HFF-Myc (cell line): ENCODE measurements at regions not wholly inside any gene's neighbourhood (a gene's known extent, or its start where the extent isn't known, plus 50 kb on each side); places are given as distances from the start of the nearest gene placed in this dataset.

ENCODE experiments used
- DNase-seq: peaks from one replicate; pipeline ENCODE4 v3.0.0-alpha.2; 2011; ENCODE audit warnings: low read depth; ENCODE audit errors: extremely low read depth
- H3K4me3 ChIP-seq: replicated peaks from 2 replicates; pipeline ENCODE4 v1.5.1; 2011; ENCODE audit warnings: low read depth, mild to moderate bottlenecking, control low read depth, low read length
- CTCF ChIP-seq: IDR thresholded peaks from 2 replicates; pipeline ENCODE4 v1.5.1; 2012; ENCODE audit warnings: mild to moderate bottlenecking, low read depth, low read length, control low read depth; ENCODE audit errors: missing control alignments

GRCh38 chr13:100904293-100904976 lies 229.8 kb upstream of the TMTC4 start:
- no peak overlapping the region for H3K4me3 ChIP-seq
- DNase-seq: no peak
- TF ChIP-seq CTCF: no peak

DNA sequence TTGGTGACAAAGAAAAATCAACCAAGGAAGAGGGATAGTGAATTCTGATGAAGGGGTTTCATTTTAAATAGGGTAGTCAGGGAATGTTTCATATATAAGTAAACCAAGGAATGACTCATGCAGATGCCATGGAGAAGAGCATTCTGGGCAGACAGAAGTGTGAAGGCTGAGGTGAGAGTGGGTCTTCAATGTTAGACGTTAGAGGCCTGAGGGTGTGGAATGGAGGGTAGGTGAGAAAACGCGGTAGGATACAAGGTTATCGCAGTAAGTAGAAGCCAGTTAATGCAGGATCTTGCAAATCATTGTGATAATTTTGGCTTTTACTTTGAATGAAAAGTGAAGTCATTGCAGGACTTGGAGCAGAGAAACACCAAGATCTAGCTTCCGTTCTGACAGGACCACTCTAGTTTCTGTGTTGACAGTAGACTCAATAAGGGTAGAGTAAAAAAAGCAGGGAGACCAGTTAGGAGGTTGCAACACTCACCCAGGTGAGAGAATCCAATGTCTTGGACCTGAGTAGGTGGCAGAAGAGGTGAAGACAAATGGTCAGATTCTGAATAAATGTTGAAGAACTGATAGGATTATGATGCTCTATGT lies 225.2 kb upstream of the TMTC4 start:
- DNase-seq: no peak
- TF ChIP-seq CTCF: no peak

GRCh38 chr13:100898431-100898830 lies 223.8 kb upstream of the TMTC4 start:
- no peak for TF ChIP-seq CTCF
- no peak overlapping the region for H3K4me3 ChIP-seq
- no peak for DNase-seq

More for the DNA sequence above, 225.2 kb upstream of the TMTC4 start:
- H3K4me3 ChIP-seq: no peak overlapping the region

DNA sequence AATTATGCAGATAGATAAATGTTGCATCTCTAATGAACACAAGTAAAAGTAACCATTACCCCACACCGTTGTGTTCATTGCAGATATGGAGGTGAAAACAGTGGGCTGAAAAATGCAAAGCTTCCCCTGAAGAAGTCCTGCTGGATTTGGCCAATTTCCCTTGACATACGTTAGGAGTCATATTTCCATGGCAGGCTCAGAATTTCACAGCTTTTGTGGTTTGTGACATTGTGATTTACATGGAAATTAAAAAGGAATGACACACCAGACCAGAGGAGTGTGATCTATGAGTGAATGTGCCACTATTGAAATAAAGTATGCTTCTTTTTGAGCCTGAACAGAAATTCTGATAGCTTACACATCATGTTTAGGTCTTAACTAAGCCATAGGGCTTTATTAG lies 221.1 kb upstream of the TMTC4 start:
- no peak for DNase-seq
- TF ChIP-seq CTCF: no peak
- no peak overlapping the region for H3K4me3 ChIP-seq

GRCh38 chr13:100892981-100893380 lies 218.4 kb upstream of the TMTC4 start:
- TF ChIP-seq CTCF: no peak
- H3K4me3 ChIP-seq: no peak overlapping the region

DNA sequence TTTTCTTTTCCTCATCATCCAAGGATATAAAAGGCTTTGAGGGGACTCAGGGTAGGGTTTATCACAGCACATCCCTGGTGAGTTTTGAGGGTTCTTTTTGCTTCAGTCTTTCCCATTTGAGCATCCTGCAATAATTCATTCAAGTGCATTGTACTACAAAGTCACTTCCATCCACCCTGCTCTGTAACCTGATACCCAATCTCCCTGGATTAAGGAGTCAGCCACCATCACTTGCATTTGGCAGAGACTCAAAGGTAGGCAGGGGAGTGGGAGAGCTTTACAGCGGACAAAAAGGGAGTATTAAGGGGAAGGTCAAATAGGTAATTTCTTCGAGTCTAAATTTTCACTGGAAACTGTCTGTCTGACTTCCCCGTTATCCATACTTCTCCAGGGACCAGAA lies 216.1 kb upstream of the TMTC4 start:
- no peak overlapping the region for H3K4me3 ChIP-seq
- no peak for DNase-seq
- no peak for TF ChIP-seq CTCF

More at GRCh38 chr13:100892981-100893380, 218.4 kb upstream of the TMTC4 start:
- no peak for DNase-seq

- DNase-seq: no peak
- H3K4me3 ChIP-seq: no peak overlapping the region
- no peak for TF ChIP-seq CTCF
These were observed 213.1 kb upstream of the TMTC4 start for GRCh38 chr13:100887729-100888151.
